Kidney tubule cell (primary cell): ENCODE measurements at regions not wholly inside any gene's neighbourhood (a gene's known extent, or its start where the extent isn't known, plus 50 kb on each side); places are given as distances from the start of the nearest gene placed in this dataset.

Experiments used
- DNase-seq: peaks from one replicate; pipeline ENCODE4 v3.0.0-alpha.2; 2018; ENCODE audit warnings: low spot score

- no peak for DNase-seq
Measured at GRCh38 chr5:54927097-54927746, 58.2 kb downstream of the ESM1 start.

- no peak for DNase-seq
Measured at GRCh38 chr5:54924487-54924886, 60.9 kb downstream of the ESM1 start.

- DNase-seq = no peak
Measured at GRCh38 chr5:54917323-54917722, 68.1 kb downstream of the ESM1 start.

GRCh38 chr5:54915466-54916027 lies 69.8 kb downstream of the ESM1 start:
- no peak for DNase-seq

GRCh38 chr5:54912021-54912420 lies 73.4 kb downstream of the ESM1 start:
- no peak for DNase-seq

- DNase-seq = no peak
Measured at GRCh38 chr5:54909911-54910870, 75.2 kb downstream of the ESM1 start.

GRCh38 chr5:54908774-54909525 lies 76.4 kb downstream of the ESM1 start:
- DNase-seq = no peak

- DNase-seq = peak; percentile 63
Measured at GRCh38 chr5:54905942-54906537, 79.4 kb downstream of the ESM1 start.

- no peak for DNase-seq
Measured at GRCh38 chr5:54905246-54905795, 80.1 kb downstream of the ESM1 start.

GRCh38 chr5:54904425-54904824 lies 81.0 kb downstream of the ESM1 start:
- peak; percentile 72 for DNase-seq

GRCh38 chr5:54902791-54903473 lies 82.5 kb downstream of the ESM1 start:
- DNase-seq = peak; percentile 71

- peak; percentile 83 for DNase-seq
Measured at GRCh38 chr5:54900984-54901725, 84.2 kb downstream of the ESM1 start.

- no peak for DNase-seq
Measured at GRCh38 chr5:54897001-54897400, 88.4 kb downstream of the ESM1 start.

- peak; percentile 77 for DNase-seq
Measured at GRCh38 chr5:54895816-54896341, 89.5 kb downstream of the ESM1 start.

GRCh38 chr5:54894957-54895815 lies 90.2 kb downstream of the ESM1 start:
- no peak for DNase-seq

- DNase-seq = peak; percentile 96
Measured at GRCh38 chr5:54889826-54890225, 95.6 kb downstream of the ESM1 start.

- no peak for DNase-seq
Measured at GRCh38 chr5:54887663-54888062, 97.7 kb downstream of the ESM1 start.

GRCh38 chr5:54886866-54887265 lies 98.5 kb downstream of the ESM1 start:
- DNase-seq = no peak

GRCh38 chr5:54885636-54886035 lies 99.8 kb downstream of the ESM1 start:
- no peak for DNase-seq
